ENCODE measurements at regions not wholly inside any gene's neighbourhood (a gene's known extent, or its start where the extent isn't known, plus 50 kb on each side); places are given as distances from the start of the nearest gene placed in this dataset.

GRCh38 chr10:53079283-53079682, 306.7 kb upstream of the MBL2 start:
- Histone ChIP-seq H3F3A (ENCODE audit: insufficient read depth) (no peaks in the 10 kb centered on the region), H4K20me1 (ENCODE audit: low read depth, low read length) (no peaks in the 10 kb centered on the region), H3K27ac (ENCODE audit: low read depth, low read length) (no peak overlapping the region), H3K4me2 (ENCODE audit: low read depth, low read length, poor library complexity, severe bottlenecking) (no peak overlapping the region), H3K4me3 (ENCODE audit: insufficient read depth, low read length, poor library complexity, severe bottlenecking) (no peak overlapping the region), H3K9me3 (ENCODE audit: insufficient read depth, low read length) (no peaks in the 10 kb centered on the region), H2AFZ (ENCODE audit: low read depth, low read length, severe bottlenecking) (no peak overlapping the region), H3K79me2 (ENCODE audit: insufficient read depth, low read length) (no peaks in the 10 kb centered on the region), H3K9ac (ENCODE audit: low read length) (no peak overlapping the region), H3K27me3 (ENCODE audit: low read length) (no peaks in the 10 kb centered on the region), H3K36me3 (ENCODE audit: low read length) (no peaks in the 10 kb centered on the region), H3K9me2 (replicated peaks; ENCODE audit: insufficient read depth, low read length) (no peaks in the 10 kb centered on the region)
- no peak for TF ChIP-seq CTCF (IDR thresholded peaks at IDR 0.05; ENCODE audit: insufficient read depth, low read length, poor library complexity, severe bottlenecking)
- no peak for TF ChIP-seq EZH2phosphoT487 (conservative IDR thresholded peaks at IDR 0.05; ENCODE audit: low read length)

- TF ChIP-seq EZH2phosphoT487 (conservative IDR thresholded peaks at IDR 0.05; ENCODE audit: low read length) (no peak), CTCF (IDR thresholded peaks at IDR 0.05; ENCODE audit: insufficient read depth, low read length, poor library complexity, severe bottlenecking) (no peak)
- H4K20me1 ChIP-seq (ENCODE audit: low read depth, low read length) = no peaks in the 10 kb centered on the region
These were observed 304.4 kb upstream of the MBL2 start for GRCh38 chr10:53076948-53077347.

GRCh38 chr10:53075469-53075868, 302.9 kb upstream of the MBL2 start:
- H3K9me3 ChIP-seq (ENCODE audit: insufficient read depth, low read length) = no peaks in the 10 kb centered on the region
- no peak overlapping the region for H3K4me3 ChIP-seq (ENCODE audit: insufficient read depth, low read length, poor library complexity, severe bottlenecking)
- no peak overlapping the region for H3K27ac ChIP-seq (ENCODE audit: low read depth, low read length)
- H3K4me2 ChIP-seq (ENCODE audit: low read depth, low read length, poor library complexity, severe bottlenecking) = no peak overlapping the region
- H3F3A ChIP-seq (ENCODE audit: insufficient read depth) = no peaks in the 10 kb centered on the region
- no peaks in the 10 kb centered on the region for H4K20me1 ChIP-seq (ENCODE audit: low read depth, low read length)
- no peak overlapping the region for H2AFZ ChIP-seq (ENCODE audit: low read depth, low read length, severe bottlenecking)
- TF ChIP-seq CTCF (IDR thresholded peaks at IDR 0.05; ENCODE audit: insufficient read depth, low read length, poor library complexity, severe bottlenecking) = no peak
- TF ChIP-seq EZH2phosphoT487 (conservative IDR thresholded peaks at IDR 0.05; ENCODE audit: low read length) = no peak
- no peaks in the 10 kb centered on the region for H3K36me3 ChIP-seq (ENCODE audit: low read length)
- no peaks in the 10 kb centered on the region for H3K79me2 ChIP-seq (ENCODE audit: insufficient read depth, low read length)
- H3K9ac ChIP-seq (ENCODE audit: low read length) = no peak overlapping the region
- H3K27me3 ChIP-seq (ENCODE audit: low read length) = no peaks in the 10 kb centered on the region
- H3K9me2 ChIP-seq (replicated peaks; ENCODE audit: insufficient read depth, low read length) = no peaks in the 10 kb centered on the region

More at GRCh38 chr10:53076948-53077347, 304.4 kb upstream of the MBL2 start:
- no peaks in the 10 kb centered on the region for H3K27me3 ChIP-seq (ENCODE audit: low read length)
- H3K9ac ChIP-seq (ENCODE audit: low read length) = no peak overlapping the region
- no peak overlapping the region for H2AFZ ChIP-seq (ENCODE audit: low read depth, low read length, severe bottlenecking)
- no peak overlapping the region for H3K4me2 ChIP-seq (ENCODE audit: low read depth, low read length, poor library complexity, severe bottlenecking)
- H3K4me3 ChIP-seq (ENCODE audit: insufficient read depth, low read length, poor library complexity, severe bottlenecking) = no peak overlapping the region
- H3F3A ChIP-seq (ENCODE audit: insufficient read depth) = no peaks in the 10 kb centered on the region
- H3K36me3 ChIP-seq (ENCODE audit: low read length) = no peaks in the 10 kb centered on the region
- H3K79me2 ChIP-seq (ENCODE audit: insufficient read depth, low read length) = no peaks in the 10 kb centered on the region
- H3K9me3 ChIP-seq (ENCODE audit: insufficient read depth, low read length) = no peaks in the 10 kb centered on the region
- no peak overlapping the region for H3K27ac ChIP-seq (ENCODE audit: low read depth, low read length)
- no peaks in the 10 kb centered on the region for H3K9me2 ChIP-seq (replicated peaks; ENCODE audit: insufficient read depth, low read length)

All from SU-DHL-6 (cell line).